Iris pigment epithelial cell (primary cell): ENCODE measurements at regions not wholly inside any gene's neighbourhood (a gene's known extent, or its start where the extent isn't known, plus 50 kb on each side); places are given as distances from the start of the nearest gene placed in this dataset.

ENCODE experiments used
- DNase-seq: peaks from one replicate; pipeline ENCODE4 v3.0.0-alpha.2; 2011; ENCODE audit warnings: low read depth

DNA sequence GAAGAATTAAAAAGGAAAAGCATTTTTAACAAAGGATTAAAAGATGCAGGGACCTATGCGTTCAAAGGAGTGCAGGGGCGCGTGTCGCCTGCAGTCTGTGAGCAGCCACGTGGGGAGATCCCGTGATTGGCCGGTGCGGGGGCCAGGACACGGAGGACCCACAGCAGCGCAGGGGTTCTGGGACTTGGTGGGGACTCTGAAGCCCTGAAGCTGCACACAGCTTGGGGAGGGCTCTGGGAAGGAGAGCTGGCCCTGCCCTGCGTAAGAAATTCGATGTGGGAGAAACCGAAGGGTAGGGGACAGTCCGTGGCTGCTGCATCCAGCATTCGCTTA, 268.1 kb downstream of the KLF6 start:
- DNase-seq, result no peak

DNA sequence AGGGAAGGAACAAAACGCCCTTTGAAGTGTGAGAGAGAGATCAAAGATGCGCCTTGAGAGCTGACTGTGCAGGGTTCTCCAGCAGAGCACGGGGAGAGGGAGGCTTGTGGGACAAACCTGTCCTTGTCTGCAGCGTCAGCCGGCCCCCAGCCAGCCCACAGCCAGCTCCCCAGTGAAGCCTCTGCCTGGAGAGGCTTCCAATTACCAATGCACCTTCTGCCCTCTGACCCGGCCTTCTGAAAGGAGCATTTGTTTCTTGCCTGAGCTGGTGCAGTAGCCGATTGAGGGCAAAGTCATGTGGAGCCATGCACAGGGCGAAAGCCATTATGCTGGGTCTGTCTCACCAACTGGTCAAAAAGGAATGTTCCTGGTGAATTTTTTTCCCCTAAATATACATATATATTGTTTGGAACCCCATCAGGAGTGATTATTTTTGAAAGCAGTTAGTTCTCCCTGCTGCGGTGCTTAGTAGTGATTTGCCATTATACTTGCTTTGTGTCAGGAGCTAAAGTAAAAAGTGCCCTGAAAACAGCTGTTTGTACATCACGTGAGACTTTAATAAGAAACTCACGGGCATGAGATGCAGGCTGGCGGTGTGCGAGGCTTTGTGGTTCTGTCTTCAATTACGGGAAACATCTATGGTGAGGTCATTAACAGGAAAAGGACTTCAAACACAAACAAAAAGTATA, 268.6 kb downstream of the KLF6 start:
- DNase-seq, result peak; percentile 70

DNA sequence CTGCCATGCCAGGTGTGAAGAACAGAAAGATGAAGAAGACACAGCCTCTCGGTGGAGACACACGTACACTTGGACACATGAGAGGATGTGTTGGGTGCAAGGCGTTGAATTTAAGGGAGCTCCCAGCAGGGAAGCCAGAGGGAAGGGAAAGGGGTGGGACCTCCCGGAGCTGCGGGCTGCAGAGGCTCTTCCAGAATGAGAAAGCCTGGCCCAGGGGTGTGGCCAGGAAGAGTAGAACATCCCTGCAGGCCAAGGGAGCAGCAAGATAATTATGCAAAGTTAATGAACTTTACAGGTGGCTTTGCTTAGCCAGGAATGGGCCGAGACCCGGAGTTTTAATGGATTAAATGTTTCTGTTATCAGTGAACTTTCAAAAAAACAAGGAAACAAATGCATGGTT, 270.3 kb downstream of the KLF6 start:
- DNase-seq, result no peak

DNA sequence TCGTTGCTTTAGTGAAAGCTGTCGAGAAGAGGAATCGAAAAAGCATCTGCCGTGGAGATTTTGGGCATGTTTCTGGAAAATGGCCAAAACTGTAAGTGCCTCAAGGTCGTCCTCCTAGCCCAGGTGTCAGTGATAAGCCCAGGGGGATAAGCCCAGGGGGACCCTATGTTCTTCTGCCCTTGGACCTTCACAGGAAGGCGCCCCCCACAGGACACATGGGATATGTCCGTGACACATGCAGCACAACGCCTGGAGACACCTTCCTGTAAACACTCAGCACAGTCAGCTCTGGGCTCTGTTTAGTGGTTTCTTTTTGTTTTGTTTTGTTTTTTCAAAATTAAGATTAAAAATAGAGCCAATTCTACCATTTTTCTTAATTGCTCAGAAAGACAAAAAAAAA, 272.7 kb downstream of the KLF6 start:
- DNase-seq, result no peak

DNA sequence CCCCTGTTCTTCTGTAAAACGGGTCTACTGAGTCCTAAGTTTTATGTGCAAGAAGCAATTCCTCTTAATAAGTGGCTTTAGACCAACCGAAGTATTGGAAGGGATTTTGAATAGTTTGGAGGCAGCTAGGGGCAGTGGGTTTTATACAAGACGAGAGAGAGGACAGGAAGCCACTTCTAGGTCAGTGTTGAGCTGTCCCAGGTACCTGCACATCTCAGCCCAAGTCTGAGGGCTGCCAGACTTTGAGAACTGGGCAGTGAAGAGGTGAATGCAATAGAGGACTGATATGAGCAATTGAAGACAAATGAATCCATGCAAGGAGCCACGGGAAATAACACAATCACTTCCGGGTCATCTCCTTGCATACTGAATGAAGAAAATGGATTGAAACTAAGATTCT, 273.5 kb downstream of the KLF6 start:
- DNase-seq, result no peak

DNA sequence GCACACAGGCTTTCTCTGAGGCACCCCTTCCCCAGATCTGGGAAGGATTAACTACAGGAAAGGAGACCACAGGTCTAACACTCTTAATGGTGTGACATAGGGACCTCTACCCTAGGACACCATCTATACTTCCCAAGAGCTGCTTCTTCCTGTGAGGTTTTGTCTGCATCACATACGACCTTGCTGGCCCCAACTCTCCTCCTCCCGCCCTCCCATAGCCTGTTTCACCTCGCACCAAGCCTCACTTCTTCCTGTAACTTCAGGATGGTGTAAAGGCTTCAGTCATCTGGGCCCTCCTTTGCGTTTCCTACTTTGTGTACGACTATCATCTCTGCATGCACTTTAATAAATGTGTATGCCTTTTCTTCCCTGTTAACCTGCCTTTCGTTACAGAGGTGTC, 274.3 kb downstream of the KLF6 start:
- no peak for DNase-seq

DNA sequence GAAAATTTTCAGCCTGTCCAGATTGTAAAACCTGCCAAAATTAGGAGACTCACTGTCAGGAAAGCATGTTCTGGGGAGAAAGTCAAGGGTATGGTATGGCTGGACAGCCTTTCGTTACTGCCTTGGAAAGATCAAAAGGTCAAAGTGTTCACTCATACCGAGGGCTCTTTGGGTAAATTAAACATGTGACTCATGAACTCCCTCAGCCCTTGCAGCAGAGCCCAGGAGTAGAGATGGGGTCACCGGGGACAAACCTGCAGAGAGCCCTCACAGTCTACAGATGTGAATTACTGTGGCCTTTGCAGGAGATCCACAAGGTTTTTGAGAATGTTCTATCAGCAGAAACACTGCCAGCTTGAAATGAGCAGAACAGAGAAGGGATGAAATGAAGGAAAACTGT, 275.7 kb downstream of the KLF6 start:
- DNase-seq, result no peak

DNA sequence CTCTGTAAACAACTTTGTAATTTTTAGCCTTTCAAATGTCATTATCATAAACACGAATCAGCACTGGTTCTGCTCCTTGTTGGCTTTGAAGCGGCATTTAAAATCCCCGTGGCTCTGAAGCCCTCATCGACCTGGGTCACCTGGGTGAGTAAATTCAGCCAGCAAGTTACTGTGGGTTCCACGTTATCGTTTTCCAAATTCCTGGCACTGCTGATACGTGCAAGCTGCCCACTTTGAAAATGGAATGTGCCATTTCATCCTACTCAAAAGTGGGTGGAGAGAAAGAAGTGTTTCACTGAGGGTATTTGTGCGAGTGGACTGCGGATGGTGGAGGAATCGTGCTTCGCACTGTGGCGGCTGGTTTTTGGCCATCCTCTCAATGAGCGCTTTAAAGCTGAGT, 281.7 kb downstream of the KLF6 start:
- DNase-seq, result no peak

DNA sequence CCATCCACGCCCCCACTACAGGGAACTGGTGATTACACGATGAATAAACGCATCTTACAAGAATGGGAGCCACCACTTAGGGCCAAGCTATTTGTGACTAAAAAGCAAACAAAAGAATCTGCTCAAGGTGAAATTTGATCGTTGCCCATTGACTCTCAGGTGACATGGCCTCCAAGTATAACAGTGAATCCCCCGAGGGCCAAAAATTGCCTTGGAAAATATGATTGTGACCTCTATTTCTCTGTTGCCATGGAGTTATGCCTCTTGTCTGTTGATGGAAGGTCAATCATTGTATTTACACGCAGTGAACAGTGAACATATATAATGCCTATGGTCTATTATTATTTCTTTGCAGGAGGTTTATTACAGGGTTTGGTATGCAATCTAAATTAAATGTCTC, 282.3 kb downstream of the KLF6 start:
- no peak for DNase-seq

DNA sequence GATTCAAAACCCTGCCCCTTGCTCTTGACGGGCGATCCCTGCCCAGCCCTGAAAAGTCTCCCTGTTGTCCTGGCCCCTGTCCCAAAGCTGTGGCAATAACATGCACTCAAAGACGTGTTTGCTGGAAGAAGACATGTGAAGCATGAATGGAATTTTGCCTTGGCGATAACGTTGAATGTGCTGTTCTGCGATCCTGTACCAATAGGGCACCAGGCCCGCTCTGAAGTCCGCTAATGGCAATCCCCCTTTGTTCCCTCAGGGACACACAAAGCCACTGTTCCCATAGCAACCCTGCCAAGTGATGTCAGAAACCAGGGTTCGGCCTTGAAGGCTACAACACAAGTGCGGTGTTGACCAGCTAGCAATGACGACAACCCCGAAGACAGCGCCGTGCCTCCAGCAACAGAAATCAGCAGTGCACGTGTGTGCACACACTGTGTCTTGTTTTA, 284.6 kb downstream of the KLF6 start:
- peak; percentile 98 for DNase-seq

DNA sequence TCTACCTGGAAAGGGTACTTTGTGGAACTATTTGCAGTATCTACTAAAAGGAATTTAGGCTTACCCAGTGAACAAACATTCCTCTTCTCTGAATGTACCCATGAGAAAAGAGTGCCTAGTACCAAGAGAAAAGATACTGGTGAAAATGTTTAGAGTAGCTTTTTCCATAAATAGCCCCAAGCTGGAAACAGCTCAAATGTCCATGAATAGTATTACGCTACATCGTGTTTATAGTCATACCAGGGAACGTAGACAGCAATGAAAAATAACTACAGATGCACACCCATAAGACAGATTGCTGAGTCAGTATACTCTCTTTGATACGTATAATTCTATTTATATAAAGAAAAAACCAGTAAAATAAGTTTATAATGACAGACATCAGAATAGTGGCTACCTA, 285.9 kb downstream of the KLF6 start:
- peak; percentile 57 for DNase-seq

DNA sequence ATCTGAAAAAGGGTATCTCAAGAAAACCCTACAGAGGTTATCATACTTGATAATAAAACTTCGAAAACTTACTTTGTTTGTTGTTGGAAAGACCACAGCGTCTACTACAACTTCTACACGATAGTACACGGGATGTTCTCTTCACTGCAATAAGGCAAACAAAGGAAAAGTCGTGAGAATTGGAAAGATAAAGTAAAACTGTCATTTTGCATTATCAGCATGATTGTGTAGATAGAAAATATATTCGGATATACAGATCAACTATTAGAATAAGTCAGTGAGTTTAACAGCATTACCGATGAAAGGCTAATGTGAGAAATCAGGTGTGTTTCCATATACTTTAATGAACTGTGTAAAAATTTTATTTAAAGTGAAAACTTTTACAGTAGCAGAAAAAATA, 287.4 kb downstream of the KLF6 start:
- DNase-seq, result no peak

DNA sequence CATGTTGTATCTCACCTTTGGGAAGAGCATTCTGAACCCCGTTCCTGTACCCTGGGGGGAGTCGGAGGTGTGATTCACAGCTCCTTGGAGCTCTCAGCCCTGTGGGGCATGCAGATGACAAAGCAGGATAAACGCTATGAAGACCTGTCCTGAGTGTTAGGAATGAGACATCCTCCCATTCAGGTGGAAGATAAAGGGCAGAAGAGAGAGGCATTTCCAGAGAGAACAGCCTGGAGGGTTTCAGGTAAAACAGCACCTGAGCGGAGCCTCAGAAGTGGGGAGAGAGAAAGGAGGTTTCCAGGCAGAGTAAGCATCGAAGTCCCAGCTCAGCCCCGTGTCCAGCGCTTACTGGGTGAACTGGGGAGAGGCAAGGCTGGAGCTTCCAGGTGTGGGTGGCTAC, 288.9 kb downstream of the KLF6 start:
- no peak for DNase-seq

DNA sequence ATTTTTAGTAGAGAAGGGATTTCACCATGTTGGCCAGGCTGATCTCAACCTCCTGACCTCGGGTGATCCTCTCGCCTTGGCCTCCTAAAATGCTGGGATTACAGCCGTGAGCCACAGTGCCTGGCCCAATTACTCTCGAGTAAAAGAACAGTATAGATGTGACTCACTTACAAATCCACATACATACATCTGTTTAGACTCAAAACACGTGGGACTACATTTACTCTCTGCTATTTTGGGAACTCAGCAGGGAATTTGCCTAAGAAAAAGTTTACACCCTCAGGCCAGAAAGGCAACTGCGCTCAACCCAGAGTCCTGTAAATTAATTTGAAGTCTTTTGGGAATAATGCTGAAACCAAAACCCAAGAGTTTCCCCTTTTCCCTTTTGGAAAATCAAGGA, 289.7 kb downstream of the KLF6 start:
- DNase-seq, result no peak

DNA sequence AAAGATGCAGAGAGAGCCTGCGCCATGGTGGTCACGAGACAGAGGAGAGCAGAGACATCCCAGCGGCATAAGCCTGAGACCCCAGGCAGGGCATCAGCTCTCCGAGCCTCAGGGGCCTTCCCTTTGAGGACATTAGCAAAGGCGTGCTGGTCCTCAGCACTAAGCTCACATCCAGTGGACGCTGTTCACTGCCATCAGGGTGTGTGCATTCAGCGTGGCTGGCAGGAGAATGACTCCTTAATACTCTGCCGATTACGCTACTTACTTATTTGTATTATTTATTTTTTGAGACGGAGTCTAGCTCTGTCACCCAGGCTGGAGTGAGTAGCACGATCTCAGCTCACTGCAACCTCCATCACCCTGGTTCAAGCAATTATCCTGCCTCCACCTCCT, 290.2 kb downstream of the KLF6 start:
- no peak for DNase-seq

DNA sequence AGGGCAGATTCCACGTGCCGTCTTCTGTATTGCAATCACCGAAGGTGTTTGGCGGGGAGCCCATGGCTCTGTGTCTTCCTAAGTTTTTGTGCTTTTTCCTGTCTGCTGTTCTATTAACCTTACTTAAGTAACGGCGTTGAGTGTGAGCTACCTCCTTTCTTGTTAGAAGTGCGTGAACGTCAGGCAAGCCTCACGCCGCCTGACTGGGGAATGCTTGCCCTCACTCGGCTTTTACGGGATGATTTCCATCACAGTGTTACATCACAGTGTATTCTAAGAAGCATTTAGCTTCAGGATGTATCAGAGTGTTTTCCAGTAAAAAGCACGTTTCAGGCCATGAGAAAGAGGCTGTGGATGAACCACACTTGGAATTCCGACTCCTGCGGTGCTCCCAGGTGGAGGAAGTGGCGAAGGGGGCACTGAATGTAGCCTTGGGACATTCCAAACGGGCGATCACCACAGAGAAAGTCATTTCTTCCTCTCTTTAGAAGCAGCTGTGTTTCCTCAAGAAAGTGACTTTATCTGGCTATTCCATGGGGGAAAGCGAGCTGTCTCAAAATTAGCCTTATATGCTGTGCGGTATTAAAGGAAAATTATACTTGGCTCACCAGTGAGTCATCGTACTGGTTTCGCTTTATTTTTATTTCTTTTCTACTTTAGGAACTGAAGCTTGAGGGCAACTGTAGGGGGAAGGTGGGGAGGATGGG, 290.7 kb downstream of the KLF6 start:
- DNase-seq, result no peak

DNA sequence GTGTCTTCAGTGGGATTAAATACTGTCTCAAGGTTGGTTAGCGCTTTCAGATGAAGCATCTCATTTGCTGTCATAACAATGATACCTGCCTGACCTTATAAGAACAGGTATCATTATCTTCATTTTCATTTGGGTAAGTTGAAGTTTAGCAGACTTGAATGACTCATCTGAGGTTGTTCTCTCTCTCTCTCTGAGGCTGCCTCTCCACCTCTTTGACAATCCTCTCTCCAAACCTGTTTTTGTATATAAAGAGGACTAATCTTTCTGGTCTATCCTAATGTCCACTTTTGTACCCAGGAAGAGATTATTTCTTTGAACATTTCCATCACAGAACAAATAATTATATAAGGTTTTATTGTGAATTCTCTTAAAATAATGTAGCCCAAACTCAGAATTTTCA, 291.4 kb downstream of the KLF6 start:
- DNase-seq, result no peak

DNA sequence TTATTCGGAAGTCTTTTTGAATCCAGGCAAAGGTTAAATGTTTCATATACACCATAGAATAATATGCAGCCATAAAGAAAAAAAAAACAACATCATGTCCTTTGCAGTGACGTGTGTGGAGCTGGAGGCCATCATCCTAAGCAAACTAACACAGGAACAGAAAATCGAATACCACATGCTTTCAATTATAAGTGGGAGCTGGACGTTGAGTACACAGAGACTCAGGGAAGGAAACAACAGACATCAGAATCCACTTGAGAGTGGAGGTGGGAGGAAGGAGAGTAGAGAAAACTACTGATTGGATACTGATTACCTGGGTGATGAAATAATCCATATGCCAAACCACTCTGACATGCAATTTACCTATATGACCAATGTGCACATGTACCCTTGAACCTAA, 293.4 kb downstream of the KLF6 start:
- DNase-seq, result no peak

DNA sequence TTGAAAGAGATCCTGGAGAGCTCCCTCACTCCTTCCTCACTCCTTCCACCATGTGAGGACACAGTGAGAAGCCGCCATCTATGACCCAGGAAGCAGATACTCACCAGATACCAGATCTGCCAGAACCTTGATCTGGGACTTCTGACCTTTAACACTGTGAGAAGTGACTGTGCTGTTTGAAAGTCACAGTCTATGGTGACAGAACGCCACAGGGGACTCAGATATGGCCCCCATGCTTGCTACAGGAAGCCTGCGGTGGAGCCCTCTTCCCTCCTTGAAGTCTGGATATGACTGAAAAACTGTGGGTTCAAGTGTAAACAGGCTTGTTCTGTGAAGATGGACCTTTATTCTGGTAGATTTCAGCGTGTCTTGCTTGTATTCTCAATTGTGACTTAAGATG, 297.8 kb downstream of the KLF6 start:
- no peak for DNase-seq

DNA sequence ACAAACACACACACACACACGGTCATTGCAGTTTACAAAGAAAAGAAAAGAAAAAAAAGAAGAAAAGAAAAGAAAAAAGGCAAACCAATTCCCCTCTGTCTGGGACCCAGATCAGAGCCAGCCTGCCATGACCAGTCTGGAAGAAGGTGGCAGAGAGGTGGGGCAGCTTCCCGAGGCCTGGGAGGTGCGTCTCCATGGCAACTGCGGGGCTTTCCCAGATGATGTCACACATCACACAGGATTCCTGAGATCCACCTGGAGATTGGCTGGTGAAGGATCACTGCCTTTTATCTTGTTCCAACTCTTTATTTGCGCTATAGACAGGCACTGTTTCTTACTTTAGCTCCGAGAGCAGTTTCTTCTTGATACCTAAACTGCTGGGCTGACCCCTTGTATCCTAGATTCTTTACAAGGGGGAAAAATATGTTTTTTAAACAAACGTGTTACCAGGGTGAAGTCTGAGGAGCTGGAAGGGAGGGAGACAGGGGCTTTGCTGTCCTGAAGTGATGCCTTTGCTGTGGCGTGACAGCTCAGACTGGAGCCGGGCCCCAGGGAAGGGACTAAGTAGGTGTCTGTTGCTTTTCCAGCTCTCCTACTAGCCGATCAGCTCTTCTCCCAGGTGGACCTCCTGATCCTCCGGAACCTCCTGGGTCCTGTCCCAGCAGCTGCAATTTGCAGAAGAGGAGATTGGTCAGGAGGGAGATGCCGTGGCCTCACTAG, 298.5 kb downstream of the KLF6 start:
- DNase-seq, result peak; percentile 49

DNA sequence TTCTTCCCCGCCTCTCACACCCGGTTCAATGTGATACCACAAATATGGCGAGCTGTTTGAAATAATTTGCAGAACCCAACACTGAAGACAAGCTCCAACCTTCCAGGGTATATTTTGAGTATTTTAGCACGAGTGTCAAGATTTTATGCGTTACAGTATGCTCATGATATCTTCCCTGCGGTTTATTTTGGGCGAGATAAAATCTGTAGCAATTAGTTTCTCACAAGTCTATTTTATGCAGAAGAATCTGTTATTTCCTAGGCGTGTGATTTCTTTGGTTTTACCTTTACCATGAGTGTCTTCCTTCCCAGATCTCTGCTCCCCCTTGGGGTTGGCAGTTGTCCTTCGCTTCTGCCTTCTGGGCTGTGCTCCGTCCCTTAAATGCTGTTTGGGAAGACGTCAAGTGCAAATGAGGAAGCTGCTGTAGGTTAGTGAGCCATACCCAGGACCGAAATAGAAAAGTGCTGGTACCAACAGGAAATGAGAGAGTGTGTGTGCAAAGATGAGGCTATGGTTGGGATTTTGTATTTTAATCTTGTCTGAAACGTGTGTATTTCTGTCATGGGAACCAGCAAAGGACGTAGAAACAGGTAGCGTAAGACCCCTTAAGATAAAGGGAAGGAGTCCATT, 299.8 kb downstream of the KLF6 start:
- DNase-seq, result no peak

DNA sequence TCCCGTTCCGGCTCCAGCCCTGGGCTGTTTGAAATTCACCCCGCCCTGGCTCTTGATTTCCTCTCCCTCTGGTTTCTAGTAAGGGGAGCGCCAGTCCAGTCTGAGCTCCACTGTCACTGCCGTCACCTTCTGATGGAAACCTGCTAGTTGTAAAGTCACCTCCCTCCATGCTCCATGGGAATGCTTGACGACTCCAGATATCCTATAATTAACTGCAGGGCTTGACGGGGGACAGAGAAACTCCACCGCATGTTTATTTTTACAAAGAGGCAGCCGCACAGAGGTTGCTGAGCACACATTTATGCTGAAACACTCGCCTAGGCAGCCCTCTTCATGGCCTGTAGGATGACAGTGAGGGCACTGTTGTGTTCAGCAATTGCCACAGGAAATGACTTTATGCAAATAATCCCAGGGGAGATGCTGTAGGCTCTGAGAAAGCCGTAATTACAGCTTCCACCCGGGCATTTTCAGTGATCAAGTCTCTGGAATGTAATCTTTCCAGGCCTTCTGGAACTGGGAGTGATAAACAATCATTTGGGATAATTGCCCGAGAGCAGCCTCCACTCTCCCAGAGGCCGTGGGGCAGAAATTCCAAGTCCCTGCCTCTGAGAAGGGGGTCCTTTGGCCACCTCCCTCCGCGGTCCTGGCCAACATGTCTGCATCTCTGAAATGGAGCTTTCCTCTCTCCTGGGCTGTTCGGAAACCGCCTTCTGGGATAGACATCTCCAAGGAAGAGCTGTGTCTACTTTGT, 300.5 kb downstream of the KLF6 start:
- DNase-seq, result peak; percentile 34
